ENCODE measurements at regions not wholly inside any gene's neighbourhood (a gene's known extent, or its start where the extent isn't known, plus 50 kb on each side); places are given as distances from the start of the nearest gene placed in this dataset.
A peak's percentile ranks its signal among the peaks of the same experiment; 100 is the strongest.

DNA sequence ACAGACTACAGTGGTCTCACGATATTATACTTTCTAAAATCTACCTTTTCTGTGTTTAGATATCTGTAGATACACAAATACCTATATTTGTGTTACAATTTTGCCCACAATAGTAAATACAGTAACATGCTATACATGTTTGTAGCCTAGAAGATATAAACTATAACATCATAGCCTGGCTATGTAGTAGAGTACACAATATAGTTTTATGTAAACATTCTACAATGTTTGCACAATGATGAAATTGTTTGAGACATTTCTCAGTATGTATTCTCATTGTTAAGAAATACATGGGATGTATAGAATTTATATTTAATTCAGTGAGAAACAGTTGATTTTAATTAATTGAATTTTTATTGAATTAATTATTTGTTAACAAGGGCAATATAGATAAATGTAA, 1367.0 kb downstream of the OTOL1 start:
- H3K4me1 ChIP-seq (ENCODE audit: low read length), result no peaks in the 10 kb centered on the region
- no peaks in the 10 kb centered on the region for H4K20me1 ChIP-seq (ENCODE audit: insufficient read depth, low read length)
- no peaks in the 10 kb centered on the region for H3K36me3 ChIP-seq (replicated peaks; ENCODE audit: low read depth, low read length)
- no peaks in the 10 kb centered on the region for H3K79me2 ChIP-seq (ENCODE audit: low read length)
- no peaks in the 10 kb centered on the region for H3K27me3 ChIP-seq (ENCODE audit: low read depth, low read length)
- no peak for TF ChIP-seq EZH2phosphoT487 (IDR thresholded peaks at IDR 0.05; ENCODE audit: low read depth)
- no peak for TF ChIP-seq CTCF (IDR thresholded peaks at IDR 0.05; ENCODE audit: low read depth, low read length)
- no peaks in the 10 kb centered on the region for H3K9me3 ChIP-seq (ENCODE audit: insufficient read depth, low read length)
- no peak overlapping the region for H3K9ac ChIP-seq (ENCODE audit: low read length)
- no peak overlapping the region for H3K4me3 ChIP-seq (ENCODE audit: low read length)
- no peak overlapping the region for H2AFZ ChIP-seq (ENCODE audit: low read depth, low read length)
- H3K27ac ChIP-seq (ENCODE audit: low read length), result no peak overlapping the region
- H3K4me2 ChIP-seq (ENCODE audit: low read length), result no peak overlapping the region

GRCh38 chr3:162865466-162865865, 1368.9 kb downstream of the OTOL1 start:
- Histone ChIP-seq H3K4me1 (ENCODE audit: low read length) (no peaks in the 10 kb centered on the region), H3K9me3 (ENCODE audit: insufficient read depth, low read length) (no peaks in the 10 kb centered on the region), H3K27me3 (ENCODE audit: low read depth, low read length) (no peaks in the 10 kb centered on the region), H3K27ac (ENCODE audit: low read length) (no peak overlapping the region), H3K4me3 (ENCODE audit: low read length) (peak overlapping the region; percentile 18; the same call in 1 of the 2 replicates), H2AFZ (ENCODE audit: low read depth, low read length) (no peak overlapping the region), H3K36me3 (replicated peaks; ENCODE audit: low read depth, low read length) (no peaks in the 10 kb centered on the region), H4K20me1 (ENCODE audit: insufficient read depth, low read length) (no peaks in the 10 kb centered on the region), H3K79me2 (ENCODE audit: low read length) (no peaks in the 10 kb centered on the region), H3K4me2 (ENCODE audit: low read length) (peak overlapping the region; percentile 26), H3K9ac (ENCODE audit: low read length) (no peak overlapping the region)
- TF ChIP-seq EZH2phosphoT487 (IDR thresholded peaks at IDR 0.05; ENCODE audit: low read depth), result no peak
- TF ChIP-seq CTCF (IDR thresholded peaks at IDR 0.05; ENCODE audit: low read depth, low read length), result no peak

GRCh38 chr3:162879021-162879562, 1382.5 kb downstream of the OTOL1 start:
- Histone ChIP-seq H3K27me3 (ENCODE audit: low read depth, low read length) (no peaks in the 10 kb centered on the region), H3K4me3 (ENCODE audit: low read length) (no peak overlapping the region), H3K36me3 (replicated peaks; ENCODE audit: low read depth, low read length) (no peaks in the 10 kb centered on the region), H4K20me1 (ENCODE audit: insufficient read depth, low read length) (no peaks in the 10 kb centered on the region), H3K9me3 (ENCODE audit: insufficient read depth, low read length) (no peaks in the 10 kb centered on the region), H2AFZ (ENCODE audit: low read depth, low read length) (no peak overlapping the region), H3K9ac (ENCODE audit: low read length) (no peak overlapping the region), H3K79me2 (ENCODE audit: low read length) (no peaks in the 10 kb centered on the region), H3K4me2 (ENCODE audit: low read length) (no peak overlapping the region), H3K27ac (ENCODE audit: low read length) (no peak overlapping the region), H3K4me1 (ENCODE audit: low read length) (no peaks in the 10 kb centered on the region)
- TF ChIP-seq CTCF (IDR thresholded peaks at IDR 0.05; ENCODE audit: low read depth, low read length) (no peak), EZH2phosphoT487 (IDR thresholded peaks at IDR 0.05; ENCODE audit: low read depth) (no peak)

DNA sequence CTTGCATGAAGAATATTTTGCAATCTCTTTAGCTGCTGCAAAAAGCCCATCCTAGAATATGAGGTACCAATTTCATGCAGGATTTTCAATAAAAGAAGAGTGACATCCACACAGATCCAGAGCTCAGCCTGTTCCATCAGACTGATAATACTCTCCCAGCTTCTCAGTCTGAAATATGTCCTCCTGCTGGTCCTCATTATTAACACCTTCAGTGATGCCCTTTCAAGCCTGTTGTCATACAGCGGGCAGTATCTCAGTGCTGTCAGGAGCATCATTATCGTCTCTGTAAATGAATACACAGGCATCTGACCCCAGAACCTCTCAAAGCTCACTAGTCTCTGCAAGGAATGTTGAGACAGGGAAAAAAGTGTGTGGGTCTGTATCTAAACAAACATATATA, 1387.8 kb downstream of the OTOL1 start:
- no peak overlapping the region for H3K9ac ChIP-seq (ENCODE audit: low read length)
- H2AFZ ChIP-seq (ENCODE audit: low read depth, low read length), result no peak overlapping the region
- no peak overlapping the region for H3K27ac ChIP-seq (ENCODE audit: low read length)
- H3K4me1 ChIP-seq (ENCODE audit: low read length), result no peaks in the 10 kb centered on the region
- no peaks in the 10 kb centered on the region for H3K36me3 ChIP-seq (replicated peaks; ENCODE audit: low read depth, low read length)
- H3K4me3 ChIP-seq (ENCODE audit: low read length), result no peak overlapping the region
- H4K20me1 ChIP-seq (ENCODE audit: insufficient read depth, low read length), result no peaks in the 10 kb centered on the region
- no peaks in the 10 kb centered on the region for H3K9me3 ChIP-seq (ENCODE audit: insufficient read depth, low read length)
- TF ChIP-seq CTCF (IDR thresholded peaks at IDR 0.05; ENCODE audit: low read depth, low read length), result no peak
- TF ChIP-seq EZH2phosphoT487 (IDR thresholded peaks at IDR 0.05; ENCODE audit: low read depth), result no peak
- no peaks in the 10 kb centered on the region for H3K79me2 ChIP-seq (ENCODE audit: low read length)
- no peak overlapping the region for H3K4me2 ChIP-seq (ENCODE audit: low read length)
- H3K27me3 ChIP-seq (ENCODE audit: low read depth, low read length), result no peaks in the 10 kb centered on the region

Measured in OCI-LY3 (cell line).